ENCODE measurements at regions not wholly inside any gene's neighbourhood (a gene's known extent, or its start where the extent isn't known, plus 50 kb on each side); places are given as distances from the start of the nearest gene placed in this dataset.

DNA sequence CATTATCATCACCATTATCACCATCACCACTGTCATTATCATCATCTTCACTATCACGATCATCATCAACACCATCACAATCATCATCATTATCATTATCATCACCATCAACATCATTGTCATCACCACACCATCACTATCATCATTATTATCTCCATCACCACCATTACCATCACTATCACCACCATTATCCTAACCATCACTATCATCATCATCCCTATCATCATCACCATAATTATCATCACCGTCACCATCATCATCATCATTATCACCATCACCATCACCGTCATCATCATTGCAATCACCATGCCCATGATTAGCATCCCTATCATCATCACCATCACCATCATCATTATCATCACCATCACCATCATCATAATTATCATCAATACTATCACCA, 311.9 kb downstream of the IRX2 start:
- TF ChIP-seq, protein P1, sequence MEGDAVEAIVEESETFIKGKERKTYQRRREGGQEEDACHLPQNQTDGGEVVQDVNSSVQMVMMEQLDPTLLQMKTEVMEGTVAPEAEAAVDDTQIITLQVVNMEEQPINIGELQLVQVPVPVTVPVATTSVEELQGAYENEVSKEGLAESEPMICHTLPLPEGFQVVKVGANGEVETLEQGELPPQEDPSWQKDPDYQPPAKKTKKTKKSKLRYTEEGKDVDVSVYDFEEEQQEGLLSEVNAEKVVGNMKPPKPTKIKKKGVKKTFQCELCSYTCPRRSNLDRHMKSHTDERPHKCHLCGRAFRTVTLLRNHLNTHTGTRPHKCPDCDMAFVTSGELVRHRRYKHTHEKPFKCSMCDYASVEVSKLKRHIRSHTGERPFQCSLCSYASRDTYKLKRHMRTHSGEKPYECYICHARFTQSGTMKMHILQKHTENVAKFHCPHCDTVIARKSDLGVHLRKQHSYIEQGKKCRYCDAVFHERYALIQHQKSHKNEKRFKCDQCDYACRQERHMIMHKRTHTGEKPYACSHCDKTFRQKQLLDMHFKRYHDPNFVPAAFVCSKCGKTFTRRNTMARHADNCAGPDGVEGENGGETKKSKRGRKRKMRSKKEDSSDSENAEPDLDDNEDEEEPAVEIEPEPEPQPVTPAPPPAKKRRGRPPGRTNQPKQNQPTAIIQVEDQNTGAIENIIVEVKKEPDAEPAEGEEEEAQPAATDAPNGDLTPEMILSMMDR (IDR thresholded peaks at IDR 0.05; ENCODE audit: low read length) = no peak
- TF ChIP-seq EZH2 (optimal IDR thresholded peaks at IDR 0.05; ENCODE audit: low read depth, low read length) = no peak
- TF ChIP-seq EZH2phosphoT487 (IDR thresholded peaks at IDR 0.05; ENCODE audit: low read length) = no peak
